ENCODE measurements at regions not wholly inside any gene's neighbourhood (a gene's known extent, or its start where the extent isn't known, plus 50 kb on each side); places are given as distances from the start of the nearest gene placed in this dataset.

DNA sequence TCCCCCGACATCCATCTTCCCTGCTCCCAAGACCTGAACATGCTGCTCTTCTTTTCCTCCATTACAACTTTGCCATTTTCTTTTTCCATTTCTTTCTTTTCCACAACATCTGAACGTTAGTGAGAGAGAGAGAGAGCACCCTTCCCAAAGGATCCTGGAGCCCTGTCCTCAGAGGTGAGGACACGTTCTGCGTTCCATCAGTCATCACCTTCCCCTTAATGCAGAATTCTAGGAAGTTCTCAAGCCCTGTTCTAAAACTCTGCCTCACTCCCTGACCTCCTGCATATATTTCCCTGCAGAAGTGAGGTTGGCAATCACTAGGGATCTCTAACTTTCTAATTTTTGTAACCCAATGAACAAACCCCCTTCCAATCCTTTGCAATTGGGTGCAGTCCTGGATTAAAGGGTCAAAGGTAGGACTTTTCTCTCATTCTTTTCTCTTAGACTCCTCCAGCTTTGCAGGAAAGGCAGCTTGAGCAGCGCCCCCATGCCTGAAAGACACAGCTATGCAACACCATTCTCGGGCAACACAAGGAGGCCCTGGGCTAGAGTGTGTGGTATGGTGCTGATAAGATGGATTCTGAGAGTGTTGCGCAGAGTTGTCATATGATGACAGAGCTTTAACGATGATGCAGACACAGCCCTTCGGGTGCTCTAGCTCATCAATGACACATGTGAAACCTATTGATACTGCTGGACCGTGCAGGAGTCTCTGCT, 59.2 kb upstream of the TNR start:
- H3K4me1 Mint-ChIP-seq = no peaks in the 10 kb centered on the region
- TF ChIP-seq CTCF (IDR thresholded peaks at IDR 0.05; ENCODE audit: unreplicated experiment) = no peak
- no peak for DNase-seq (ENCODE audit: low spot score in 2 of 2, unreplicated experiment in 2 of 2)
- H3K27ac Mint-ChIP-seq = no peak overlapping the region
- H3K9me3 Mint-ChIP-seq = no peaks in the 10 kb centered on the region
- H3K27me3 Mint-ChIP-seq (ENCODE audit: low read depth) = peaks cover 11% of the 10 kb centered on the region
- H3K36me3 Mint-ChIP-seq = no peaks in the 10 kb centered on the region
- no peak overlapping the region for H3K4me3 Mint-ChIP-seq

DNA sequence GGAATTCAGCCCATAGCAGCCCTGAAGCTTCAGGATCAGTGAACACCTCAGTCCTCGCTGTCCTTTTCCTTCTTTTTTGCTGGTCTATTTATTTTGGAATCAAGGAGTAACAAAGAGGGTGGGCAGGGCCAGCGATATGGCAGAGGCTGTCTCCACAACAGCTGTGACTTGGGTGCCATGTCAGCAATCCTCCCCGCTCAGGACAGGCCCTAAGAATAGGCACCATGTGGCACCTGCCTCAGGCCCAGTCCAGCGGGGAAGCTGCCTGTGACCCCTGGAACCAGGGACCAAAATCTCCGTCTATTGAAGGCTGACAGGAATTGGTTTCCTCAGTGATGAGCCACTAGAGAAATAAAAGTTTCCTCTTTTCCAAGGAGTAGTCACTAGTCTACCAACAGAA, 58.6 kb upstream of the TNR start:
- no peak overlapping the region for H3K4me3 Mint-ChIP-seq
- no peak for DNase-seq (ENCODE audit: low spot score in 2 of 2, unreplicated experiment in 2 of 2)
- H3K9me3 Mint-ChIP-seq = no peaks in the 10 kb centered on the region

GRCh38 chr1:175797576-175797975, 54.2 kb upstream of the TNR start:
- Mint-ChIP-seq H3K4me1 (no peaks in the 10 kb centered on the region), H3K36me3 (no peaks in the 10 kb centered on the region), H3K9me3 (no peaks in the 10 kb centered on the region), H3K27ac (no peak overlapping the region), H3K4me3 (no peak overlapping the region), H3K27me3 (ENCODE audit: low read depth) (peaks cover 19% of the 10 kb centered on the region)
- DNase-seq (ENCODE audit: low spot score in 2 of 2, unreplicated experiment in 2 of 2) = no peak
- no peak for TF ChIP-seq CTCF (IDR thresholded peaks at IDR 0.05; ENCODE audit: unreplicated experiment)

More for the DNA sequence above, 58.6 kb upstream of the TNR start:
- Mint-ChIP-seq H3K36me3 (no peaks in the 10 kb centered on the region), H3K27me3 (ENCODE audit: low read depth) (peaks cover 12% of the 10 kb centered on the region), H3K4me1 (no peaks in the 10 kb centered on the region), H3K27ac (no peak overlapping the region)
- no peak for TF ChIP-seq CTCF (IDR thresholded peaks at IDR 0.05; ENCODE audit: unreplicated experiment)

- no peaks in the 10 kb centered on the region for H3K36me3 Mint-ChIP-seq
- H3K27ac Mint-ChIP-seq = no peak overlapping the region
- H3K4me3 Mint-ChIP-seq = no peak overlapping the region
- no peaks in the 10 kb centered on the region for H3K4me1 Mint-ChIP-seq
- DNase-seq (ENCODE audit: low spot score in 2 of 2, unreplicated experiment in 2 of 2) = no peak
- no peak for TF ChIP-seq CTCF (IDR thresholded peaks at IDR 0.05; ENCODE audit: unreplicated experiment)
- H3K9me3 Mint-ChIP-seq = no peaks in the 10 kb centered on the region
- peaks cover 27% of the 10 kb centered on the region for H3K27me3 Mint-ChIP-seq (ENCODE audit: low read depth)
These were observed 51.2 kb upstream of the TNR start for GRCh38 chr1:175794586-175794985.

DNA sequence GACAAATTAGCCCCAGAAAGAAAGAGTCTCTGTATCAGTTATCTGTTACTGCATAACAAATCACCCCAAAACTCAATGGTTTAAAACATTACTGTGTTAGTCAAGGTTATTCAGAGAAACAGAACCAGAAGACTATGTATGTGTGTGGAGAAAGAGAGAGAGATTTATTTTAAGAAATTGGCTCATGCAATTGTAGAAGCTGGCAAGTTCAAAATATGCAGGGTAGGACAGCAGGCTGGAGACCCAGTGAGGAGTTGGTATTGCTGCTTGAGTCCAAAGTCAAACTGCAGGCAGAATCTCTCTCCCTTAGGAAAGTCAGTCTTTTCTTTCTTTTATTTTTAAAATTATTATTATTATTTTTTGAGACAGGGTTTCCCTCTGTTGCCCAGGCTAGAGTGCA, 50.2 kb upstream of the TNR start:
- H3K4me3 Mint-ChIP-seq = no peak overlapping the region
- no peak for TF ChIP-seq CTCF (IDR thresholded peaks at IDR 0.05; ENCODE audit: unreplicated experiment)
- H3K9me3 Mint-ChIP-seq = no peaks in the 10 kb centered on the region
- no peak overlapping the region for H3K27ac Mint-ChIP-seq
- no peak for DNase-seq (ENCODE audit: low spot score in 2 of 2, unreplicated experiment in 2 of 2)
- H3K27me3 Mint-ChIP-seq (ENCODE audit: low read depth) = peaks cover 33% of the 10 kb centered on the region
- no peaks in the 10 kb centered on the region for H3K4me1 Mint-ChIP-seq
- no peaks in the 10 kb centered on the region for H3K36me3 Mint-ChIP-seq

Measured in mesothelial cell of epicardium (in vitro differentiated cells).